ENCODE measurements at regions not wholly inside any gene's neighbourhood (a gene's known extent, or its start where the extent isn't known, plus 50 kb on each side); places are given as distances from the start of the nearest gene placed in this dataset.

GRCh38 chr5:90285581-90285980, 124.0 kb downstream of the CETN3 start:
- TF ChIP-seq, protein P1, sequence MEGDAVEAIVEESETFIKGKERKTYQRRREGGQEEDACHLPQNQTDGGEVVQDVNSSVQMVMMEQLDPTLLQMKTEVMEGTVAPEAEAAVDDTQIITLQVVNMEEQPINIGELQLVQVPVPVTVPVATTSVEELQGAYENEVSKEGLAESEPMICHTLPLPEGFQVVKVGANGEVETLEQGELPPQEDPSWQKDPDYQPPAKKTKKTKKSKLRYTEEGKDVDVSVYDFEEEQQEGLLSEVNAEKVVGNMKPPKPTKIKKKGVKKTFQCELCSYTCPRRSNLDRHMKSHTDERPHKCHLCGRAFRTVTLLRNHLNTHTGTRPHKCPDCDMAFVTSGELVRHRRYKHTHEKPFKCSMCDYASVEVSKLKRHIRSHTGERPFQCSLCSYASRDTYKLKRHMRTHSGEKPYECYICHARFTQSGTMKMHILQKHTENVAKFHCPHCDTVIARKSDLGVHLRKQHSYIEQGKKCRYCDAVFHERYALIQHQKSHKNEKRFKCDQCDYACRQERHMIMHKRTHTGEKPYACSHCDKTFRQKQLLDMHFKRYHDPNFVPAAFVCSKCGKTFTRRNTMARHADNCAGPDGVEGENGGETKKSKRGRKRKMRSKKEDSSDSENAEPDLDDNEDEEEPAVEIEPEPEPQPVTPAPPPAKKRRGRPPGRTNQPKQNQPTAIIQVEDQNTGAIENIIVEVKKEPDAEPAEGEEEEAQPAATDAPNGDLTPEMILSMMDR (IDR thresholded peaks at IDR 0.05; ENCODE audit: insufficient read depth, low read length), result no peak
- no peak for TF ChIP-seq REST (IDR thresholded peaks at IDR 0.05; ENCODE audit: insufficient replicate concordance, low read depth)
